Keratinocyte (primary cell): ENCODE measurements at regions not wholly inside any gene's neighbourhood (a gene's known extent, or its start where the extent isn't known, plus 50 kb on each side); places are given as distances from the start of the nearest gene placed in this dataset.

Experiments
- DNase-seq: peaks from one replicate; pipeline ENCODE4 v3.0.0-alpha.2; 2011; ENCODE audit warnings: low read depth, missing footprints, low spot score
- FAIRE-seq: peaks from 2 replicates; lab custom pipeline; 2011; peaks lifted over from hg19 to GRCh38; lab: Jason Lieb, UNC
- H2AFZ ChIP-seq: 2 replicates; pipeline ENCODE4 v1.6.0; 2012; ENCODE audit warnings: low read length, control low read depth, inconsistent platforms; ENCODE audit not compliant: control insufficient read depth
- H3K27ac ChIP-seq: 2 replicates; pipeline ENCODE4 v1.5.1; 2011; ENCODE audit warnings: low read length; ENCODE audit not compliant: control insufficient read depth, insufficient read depth
- H3K27me3 ChIP-seq: 3 replicates; pipeline ENCODE4 v1.6.0; 2011; ENCODE audit warnings: low read length; ENCODE audit not compliant: control insufficient read depth, insufficient read depth; ENCODE audit errors: extremely low read depth
- H3K36me3 ChIP-seq, 2 experiments: 2 replicates in 1 of 2; 3 replicates in 1 of 2; pipeline ENCODE4 v1.5.1; 2011; ENCODE audit warnings: low read length in 2 of 2, mild to moderate bottlenecking in 1 of 2; ENCODE audit not compliant: control insufficient read depth in 2 of 2, insufficient read depth in 2 of 2; ENCODE audit errors: extremely low read depth in 1 of 2
- H3K4me1 ChIP-seq: 3 replicates; pipeline ENCODE4 v1.5.1; 2011; ENCODE audit warnings: low read length; ENCODE audit not compliant: control insufficient read depth, insufficient read depth; ENCODE audit errors: extremely low read depth
- H3K4me2 ChIP-seq: 3 replicates; pipeline ENCODE4 v1.6.0; 2011; ENCODE audit warnings: low read depth, low read length; ENCODE audit not compliant: control insufficient read depth, insufficient read depth; ENCODE audit errors: extremely low read depth
- H3K4me3 ChIP-seq, 3 experiments: fragments of 200-600 bp in 1 of 3; sonication (generic) in 1 of 3; 2 replicates in 2 of 3; 3 replicates in 1 of 3; pipeline ENCODE4 v1.5.1; 2011 to 2016; ENCODE audit warnings: low read length in 3 of 3, mild to moderate bottlenecking in 3 of 3, control low read depth in 2 of 3, inconsistent platforms in 1 of 3, low read depth in 1 of 3, mixed read lengths in 1 of 3, mixed run types in 1 of 3, moderate library complexity in 1 of 3; ENCODE audit not compliant: control insufficient read depth in 2 of 3, insufficient read depth in 2 of 3; ENCODE audit errors: extremely low read depth in 1 of 3
- H3K79me2 ChIP-seq: 2 replicates; pipeline ENCODE4 v1.6.0; 2012; ENCODE audit warnings: low read length; ENCODE audit not compliant: control insufficient read depth, insufficient read depth
- H3K9ac ChIP-seq: 3 replicates; pipeline ENCODE4 v1.6.0; 2011; ENCODE audit warnings: low read length; ENCODE audit not compliant: control insufficient read depth, insufficient read depth; ENCODE audit errors: extremely low read depth
- H3K9me1 ChIP-seq: 3 replicates; pipeline ENCODE4 v1.6.0; 2011; ENCODE audit warnings: low read length; ENCODE audit not compliant: control insufficient read depth, insufficient read depth; ENCODE audit errors: extremely low read depth
- H3K9me3 ChIP-seq: 2 replicates; pipeline ENCODE4 v1.5.1; 2012; ENCODE audit warnings: low read depth, low read length; ENCODE audit not compliant: control insufficient read depth
- H4K20me1 ChIP-seq: 3 replicates; pipeline ENCODE4 v1.6.0; 2011; ENCODE audit warnings: low read length; ENCODE audit not compliant: control insufficient read depth, insufficient read depth; ENCODE audit errors: extremely low read depth
- EZH2 ChIP-seq: IDR thresholded peaks from one replicate; pipeline ENCODE4 v1.6.1; 2012; ENCODE audit warnings: inconsistent platforms, mild to moderate bottlenecking, low read length, moderate library complexity
- dilution Hi-C: fragments of 300-500 bp; cut with MboI; formaldehyde crosslinking; loops from one replicate; pipeline ENCODE4 v1.7.0; 2020; ENCODE audit warnings: low sequenced_read_pairs; ENCODE audit not compliant: extremely low pct_ligation_motif_present
- TF ChIP-seq, protein P1 (sequence below), 3 experiments: IDR thresholded peaks in 1 of 3; conservative IDR thresholded peaks in 1 of 3; optimal IDR thresholded peaks in 1 of 3; 2 replicates in 2 of 3; 3 replicates in 1 of 3; pipeline versions ENCODE3 to v1.5.1; 2011; ENCODE audit warnings: low read length in 3 of 3, mild to moderate bottlenecking in 3 of 3, moderate library complexity in 2 of 3, control low read depth in 1 of 3, inconsistent platforms in 1 of 3; ENCODE audit not compliant: insufficient read depth in 2 of 3; ENCODE audit errors: extremely low read depth in 1 of 3

DNA sequence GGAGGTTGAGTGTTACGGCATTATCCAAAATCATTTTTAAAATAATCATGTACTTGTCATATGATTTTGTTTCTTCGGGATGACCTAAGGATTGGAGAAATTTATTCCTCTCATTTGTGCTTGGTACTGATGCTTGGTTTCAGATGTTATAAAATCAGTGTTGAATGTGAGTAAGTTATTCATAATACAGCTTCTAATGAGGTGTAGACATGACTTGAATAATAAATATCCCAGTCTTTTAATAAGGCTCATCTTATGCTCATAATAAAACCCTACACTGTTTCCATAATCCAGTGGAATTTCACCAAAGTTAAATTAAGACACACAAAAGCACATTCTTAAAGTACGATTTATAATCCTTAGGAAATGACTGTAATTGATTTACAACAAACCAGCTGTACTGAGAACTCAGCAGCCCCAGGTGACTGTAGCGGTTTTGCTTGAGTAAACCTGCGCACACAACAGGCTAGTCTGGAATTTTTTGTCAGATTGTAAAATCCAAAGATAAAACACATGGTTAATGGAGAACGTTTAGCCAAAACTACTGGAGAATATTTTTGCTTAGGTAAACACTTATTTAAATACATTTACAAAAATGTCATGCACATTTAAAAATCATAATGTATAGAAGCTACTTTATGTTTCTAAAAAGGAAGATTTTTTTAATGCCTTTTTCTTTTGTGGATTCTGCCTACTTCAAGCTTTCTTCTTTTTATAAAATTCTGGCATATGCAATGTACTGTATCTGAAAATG lies 609.8 kb upstream of the GRAMD2B start:
- Histone ChIP-seq H4K20me1 (no peaks in the 10 kb centered on the region), H2AFZ (no peak overlapping the region), H3K9me1 (no peaks in the 10 kb centered on the region), H3K4me3 (no peak overlapping the region), H3K36me3 (no peaks in the 10 kb centered on the region), H3K27me3 (no peaks in the 10 kb centered on the region), H3K4me1 (no peaks in the 10 kb centered on the region), H3K9ac (no peak overlapping the region), H3K27ac (no peak overlapping the region), H3K4me2 (no peak overlapping the region), H3K9me3 (no peaks in the 10 kb centered on the region), H3K79me2 (no peaks in the 10 kb centered on the region)
- FAIRE-seq (no peak), DNase-seq (no peak)
- no peak for TF ChIP-seq EZH2
- TF ChIP-seq, protein P1, sequence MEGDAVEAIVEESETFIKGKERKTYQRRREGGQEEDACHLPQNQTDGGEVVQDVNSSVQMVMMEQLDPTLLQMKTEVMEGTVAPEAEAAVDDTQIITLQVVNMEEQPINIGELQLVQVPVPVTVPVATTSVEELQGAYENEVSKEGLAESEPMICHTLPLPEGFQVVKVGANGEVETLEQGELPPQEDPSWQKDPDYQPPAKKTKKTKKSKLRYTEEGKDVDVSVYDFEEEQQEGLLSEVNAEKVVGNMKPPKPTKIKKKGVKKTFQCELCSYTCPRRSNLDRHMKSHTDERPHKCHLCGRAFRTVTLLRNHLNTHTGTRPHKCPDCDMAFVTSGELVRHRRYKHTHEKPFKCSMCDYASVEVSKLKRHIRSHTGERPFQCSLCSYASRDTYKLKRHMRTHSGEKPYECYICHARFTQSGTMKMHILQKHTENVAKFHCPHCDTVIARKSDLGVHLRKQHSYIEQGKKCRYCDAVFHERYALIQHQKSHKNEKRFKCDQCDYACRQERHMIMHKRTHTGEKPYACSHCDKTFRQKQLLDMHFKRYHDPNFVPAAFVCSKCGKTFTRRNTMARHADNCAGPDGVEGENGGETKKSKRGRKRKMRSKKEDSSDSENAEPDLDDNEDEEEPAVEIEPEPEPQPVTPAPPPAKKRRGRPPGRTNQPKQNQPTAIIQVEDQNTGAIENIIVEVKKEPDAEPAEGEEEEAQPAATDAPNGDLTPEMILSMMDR (optimal IDR thresholded peaks at IDR 0.05 in 1 of 3, IDR thresholded peaks at IDR 0.05 in 1 of 3, conservative IDR thresholded peaks at IDR 0.05 in 1 of 3; ENCODE audit: extremely low read depth in 1 of 3, insufficient read depth in 2 of 3, low read length in 3 of 3) = no peak
- dilution Hi-C loops = no loop called here

DNA sequence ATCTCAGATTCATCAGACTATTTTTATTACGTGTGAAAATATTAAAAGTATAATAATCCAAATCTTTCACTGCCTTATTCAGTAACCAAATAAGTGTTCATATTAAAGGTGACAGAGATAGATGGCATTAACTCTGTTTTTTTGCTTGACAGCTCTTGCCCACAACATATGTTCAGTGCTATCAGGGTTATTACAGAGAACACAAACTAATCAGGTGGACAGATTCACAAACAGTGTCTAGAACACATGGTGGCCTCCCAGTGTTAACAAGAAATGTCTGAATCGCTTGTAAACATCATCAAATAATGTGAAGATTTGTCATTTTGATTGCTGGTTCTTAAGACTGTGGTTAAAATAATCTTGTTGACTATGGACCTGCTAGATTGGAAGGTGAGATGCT lies 609.1 kb upstream of the GRAMD2B start:
- Histone ChIP-seq H3K79me2 (no peaks in the 10 kb centered on the region), H3K4me2 (no peak overlapping the region), H2AFZ (no peak overlapping the region), H3K9me1 (no peaks in the 10 kb centered on the region), H3K9me3 (no peaks in the 10 kb centered on the region), H3K27me3 (no peaks in the 10 kb centered on the region), H3K4me3 (no peak overlapping the region), H3K4me1 (no peaks in the 10 kb centered on the region), H4K20me1 (no peaks in the 10 kb centered on the region), H3K27ac (no peak overlapping the region), H3K36me3 (no peaks in the 10 kb centered on the region), H3K9ac (no peak overlapping the region)
- no peak for DNase-seq
- dilution Hi-C loops = no loop called here
- no peak for TF ChIP-seq EZH2
- TF ChIP-seq, protein P1 (optimal IDR thresholded peaks at IDR 0.05 in 1 of 3, IDR thresholded peaks at IDR 0.05 in 1 of 3, conservative IDR thresholded peaks at IDR 0.05 in 1 of 3; ENCODE audit: extremely low read depth in 1 of 3, insufficient read depth in 2 of 3, low read length in 3 of 3) = no peak
- FAIRE-seq = no peak
